Astrocyte of the cerebellum (primary cell): ENCODE measurements at regions not wholly inside any gene's neighbourhood (a gene's known extent, or its start where the extent isn't known, plus 50 kb on each side); places are given as distances from the start of the nearest gene placed in this dataset.

Experiments
- DNase-seq: peaks from one replicate; pipeline ENCODE4 v3.0.0-alpha.2; 2011; ENCODE audit warnings: low read depth
- H3K4me3 ChIP-seq: 2 replicates; pipeline ENCODE4 v1.5.1; 2011; ENCODE audit warnings: mild to moderate bottlenecking, low read depth, low read length, moderate library complexity
- in situ Hi-C: cut with HindIII; loops from 2 replicates; pipeline ENCODE4 v1.10.0; 2017; ENCODE audit warnings: low sequenced_read_pairs
- TF ChIP-seq, protein P1 (sequence below): IDR thresholded peaks from 2 replicates; pipeline ENCODE4 v1.5.1; 2012; ENCODE audit warnings: low read length, low read depth, moderate library complexity, mild to moderate bottlenecking; ENCODE audit errors: missing control alignments

DNA sequence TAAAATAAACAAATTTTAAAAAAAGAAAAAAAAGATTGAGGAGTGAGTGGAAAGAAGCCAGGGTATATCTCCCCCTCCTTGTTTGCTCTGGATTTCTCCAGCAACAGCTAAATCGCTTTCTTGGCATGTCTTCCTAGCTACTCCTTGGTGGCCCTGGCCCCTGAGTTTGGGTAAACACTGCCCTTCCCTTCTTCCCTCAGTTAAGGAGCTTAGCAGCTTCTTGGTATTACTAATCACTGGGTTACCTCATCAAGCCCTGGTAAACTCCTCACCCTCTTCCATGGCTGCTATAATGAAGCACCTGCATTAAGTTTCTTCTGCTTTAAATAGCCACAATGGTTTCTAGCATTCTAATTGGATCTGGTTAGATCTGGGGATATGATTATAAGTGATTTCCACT, 269.8 kb downstream of the FZD1 start:
- no peak for DNase-seq
- in situ Hi-C loops: no loop called here
- TF ChIP-seq, protein P1, sequence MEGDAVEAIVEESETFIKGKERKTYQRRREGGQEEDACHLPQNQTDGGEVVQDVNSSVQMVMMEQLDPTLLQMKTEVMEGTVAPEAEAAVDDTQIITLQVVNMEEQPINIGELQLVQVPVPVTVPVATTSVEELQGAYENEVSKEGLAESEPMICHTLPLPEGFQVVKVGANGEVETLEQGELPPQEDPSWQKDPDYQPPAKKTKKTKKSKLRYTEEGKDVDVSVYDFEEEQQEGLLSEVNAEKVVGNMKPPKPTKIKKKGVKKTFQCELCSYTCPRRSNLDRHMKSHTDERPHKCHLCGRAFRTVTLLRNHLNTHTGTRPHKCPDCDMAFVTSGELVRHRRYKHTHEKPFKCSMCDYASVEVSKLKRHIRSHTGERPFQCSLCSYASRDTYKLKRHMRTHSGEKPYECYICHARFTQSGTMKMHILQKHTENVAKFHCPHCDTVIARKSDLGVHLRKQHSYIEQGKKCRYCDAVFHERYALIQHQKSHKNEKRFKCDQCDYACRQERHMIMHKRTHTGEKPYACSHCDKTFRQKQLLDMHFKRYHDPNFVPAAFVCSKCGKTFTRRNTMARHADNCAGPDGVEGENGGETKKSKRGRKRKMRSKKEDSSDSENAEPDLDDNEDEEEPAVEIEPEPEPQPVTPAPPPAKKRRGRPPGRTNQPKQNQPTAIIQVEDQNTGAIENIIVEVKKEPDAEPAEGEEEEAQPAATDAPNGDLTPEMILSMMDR: no peak

DNA sequence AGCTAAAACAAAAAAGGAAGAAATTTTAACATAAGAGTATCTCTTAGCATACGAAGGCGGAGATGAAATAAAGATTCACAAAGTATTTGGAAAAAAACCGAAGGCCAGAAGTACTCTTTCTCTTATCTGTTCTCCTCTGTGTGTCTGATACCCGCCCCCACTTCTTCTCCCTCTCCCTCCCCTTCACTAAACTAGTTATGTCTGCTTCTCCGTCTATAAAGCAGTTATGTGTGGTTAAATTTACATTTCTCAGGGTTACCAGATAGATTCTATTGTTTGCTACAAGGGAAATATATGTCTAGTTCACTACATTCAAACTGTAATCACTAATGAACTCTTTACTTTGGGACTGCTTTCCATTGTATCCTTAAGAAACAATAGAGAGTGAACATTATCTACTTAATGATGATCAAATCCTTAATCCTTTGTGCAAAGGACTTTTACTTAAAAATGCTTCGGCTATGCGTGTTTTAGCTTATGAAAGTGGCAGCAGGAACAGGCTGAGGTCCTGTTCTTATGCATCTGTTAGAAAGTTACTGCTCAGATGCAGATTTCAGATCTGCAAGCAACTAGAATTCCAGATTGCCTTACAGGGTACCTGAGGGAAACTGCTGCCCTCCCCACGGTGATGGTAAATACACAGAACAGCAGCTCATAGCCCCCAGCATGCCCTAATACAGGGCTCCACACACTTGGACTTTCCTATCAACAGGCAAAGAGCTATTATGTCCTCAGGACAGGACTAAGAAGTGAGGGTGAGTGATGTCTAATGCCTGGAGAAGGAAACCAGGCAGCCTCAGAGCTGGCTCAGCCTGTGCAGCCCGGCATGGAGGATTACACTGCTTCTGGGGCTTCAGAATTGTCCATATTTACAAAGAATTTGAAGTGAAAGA, 273.3 kb downstream of the FZD1 start:
- in situ Hi-C loops: no loop called here
- TF ChIP-seq, protein P1: no peak
- DNase-seq: no peak
- H3K4me3 ChIP-seq: no peak overlapping the region

More for the DNA sequence above, 269.8 kb downstream of the FZD1 start:
- H3K4me3 ChIP-seq: no peak overlapping the region

DNA sequence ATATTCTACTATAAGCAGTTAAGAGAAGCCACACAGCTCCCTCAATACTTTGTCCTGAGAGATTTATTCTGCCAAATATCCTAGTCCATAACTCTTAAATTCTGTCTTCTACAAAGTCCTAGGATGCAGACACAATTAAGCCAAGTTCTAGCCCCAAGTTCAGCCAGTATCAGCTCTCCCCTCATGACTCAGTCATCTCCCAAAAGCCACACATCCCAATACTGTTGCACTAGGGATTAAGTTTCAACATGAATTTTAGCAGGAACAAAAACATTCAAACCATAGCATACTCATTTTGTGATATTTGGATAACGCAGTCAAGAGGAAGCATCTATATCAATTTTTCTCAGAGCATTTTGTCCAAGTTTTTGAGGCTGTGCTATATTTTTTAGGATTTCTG, 277.4 kb downstream of the FZD1 start:
- in situ Hi-C loops: no loop called here
- no peak for DNase-seq
- TF ChIP-seq, protein P1: no peak
- no peak overlapping the region for H3K4me3 ChIP-seq

DNA sequence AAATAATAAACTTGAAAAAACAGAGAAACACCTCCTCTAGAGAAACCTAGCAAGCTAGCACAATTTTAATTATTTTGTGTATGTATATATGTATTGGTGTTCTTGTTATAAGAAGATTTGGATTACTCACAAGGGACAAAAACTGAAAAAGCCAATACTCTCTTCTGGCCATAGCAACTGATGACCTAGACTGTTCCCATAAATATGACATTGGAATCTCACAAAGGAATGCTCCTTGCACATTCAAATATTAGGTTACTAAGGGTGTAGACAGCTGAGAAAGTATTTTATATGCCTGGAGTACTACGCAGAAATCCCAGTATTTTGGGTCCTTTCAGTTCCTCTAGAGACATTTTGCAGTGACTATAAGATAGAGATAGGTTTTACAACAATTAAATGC, 279.4 kb downstream of the FZD1 start:
- no peak overlapping the region for H3K4me3 ChIP-seq
- TF ChIP-seq, protein P1: no peak
- DNase-seq: no peak
- in situ Hi-C loops: no loop called here

DNA sequence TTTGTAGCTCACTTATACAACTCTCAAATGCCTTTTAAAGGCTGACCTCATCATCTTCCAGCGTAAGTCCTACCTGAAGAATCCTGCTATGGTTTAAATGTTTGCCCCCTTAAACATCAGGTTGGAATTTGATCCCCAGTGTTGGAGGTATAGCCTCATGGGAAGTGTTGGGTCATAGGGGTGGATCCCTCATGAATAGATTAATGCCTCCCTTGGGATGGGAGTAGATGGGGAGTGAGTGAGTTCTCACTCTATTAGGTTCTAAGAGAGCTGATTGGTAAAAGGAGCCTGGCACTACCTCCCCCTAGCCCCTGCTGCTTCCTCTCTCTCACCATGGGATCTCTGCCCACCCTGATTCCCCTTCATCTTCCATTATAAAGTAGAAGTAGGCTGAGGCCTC, 285.6 kb downstream of the FZD1 start:
- no peak for DNase-seq
- in situ Hi-C loops: no loop called here
- H3K4me3 ChIP-seq: no peak overlapping the region
- TF ChIP-seq, protein P1: no peak

DNA sequence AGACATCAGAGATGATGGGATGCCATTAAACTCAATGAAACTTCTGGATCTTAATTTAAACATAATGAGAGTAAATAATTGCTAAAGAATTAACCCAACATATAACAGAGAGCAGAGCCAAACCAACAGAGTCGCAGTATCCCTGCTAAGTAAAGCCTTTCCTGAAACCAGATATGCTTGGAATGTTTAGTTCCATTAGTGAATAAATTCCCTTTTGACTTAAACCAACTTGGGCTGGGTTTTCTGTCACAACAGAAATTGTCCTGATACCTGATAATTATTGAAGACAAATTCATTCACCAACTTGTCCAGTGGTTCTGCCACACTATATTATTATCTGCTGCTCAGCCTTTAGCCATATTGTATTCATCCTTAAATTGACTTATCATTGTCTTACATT, 286.7 kb downstream of the FZD1 start:
- TF ChIP-seq, protein P1: no peak
- H3K4me3 ChIP-seq: no peak overlapping the region
- no peak for DNase-seq
- in situ Hi-C loops: no loop called here
